Kidney (tissue), 13 donors: ENCODE measurements at regions not wholly inside any gene's neighbourhood (a gene's known extent, or its start where the extent isn't known, plus 50 kb on each side); places are given as distances from the start of the nearest gene placed in this dataset.

ENCODE experiments used
- DNase-seq, 5 donors: peaks; one replicate each; pipeline ENCODE4 v3.0.0-alpha.2; 2013 to 2020
- FAIRE-seq: peaks from 2 replicates; lab custom pipeline; 2012; peaks lifted over from hg19 to GRCh38; lab: Jason Lieb, UNC
- H3K27ac ChIP-seq, 2 donors: one replicate each; pipeline ENCODE4 v1.7.0; 2013; ENCODE audit warnings: low read depth in 2 of 2, low read length in 2 of 2, inconsistent platforms in 1 of 2
- H3K27me3 ChIP-seq: one replicate; pipeline ENCODE4 v1.7.1; 2013; ENCODE audit warnings: low read length, inconsistent platforms; ENCODE audit not compliant: control insufficient read depth, insufficient read depth
- H3K36me3 ChIP-seq, 3 donors: one replicate each; pipeline versions ENCODE4 v1.7.0 to v1.7.1; 2013; ENCODE audit warnings: low read length in 3 of 3, control low read depth in 1 of 3, inconsistent platforms in 1 of 3; ENCODE audit not compliant: insufficient read depth in 3 of 3, control insufficient read depth in 2 of 3
- H3K4me1 ChIP-seq, 3 donors: one replicate each; pipeline versions ENCODE4 v1.7.0 to v1.7.1; 2013; ENCODE audit warnings: low read length in 3 of 3, inconsistent platforms in 1 of 3, low read depth in 1 of 3; ENCODE audit not compliant: control insufficient read depth in 2 of 3, insufficient read depth in 2 of 3
- H3K4me3 ChIP-seq, 3 donors: one replicate each; pipeline versions ENCODE4 v1.7.0 to v1.8.1; 2013; ENCODE audit warnings: low read length in 3 of 3, control low read depth in 1 of 3, inconsistent platforms in 1 of 3
- H3K9ac ChIP-seq, 3 donors: one replicate each; pipeline versions ENCODE4 v1.7.0 to v1.7.1; 2013; ENCODE audit warnings: low read length in 3 of 3, control low read depth in 1 of 3, inconsistent platforms in 1 of 3
- H3K9me3 ChIP-seq, 3 donors: one replicate each; pipeline versions ENCODE4 v1.7.0 to v1.7.1; 2013; ENCODE audit warnings: low read length in 3 of 3, control low read depth in 1 of 3, inconsistent platforms in 1 of 3; ENCODE audit not compliant: control insufficient read depth in 2 of 3, insufficient read depth in 1 of 3
- intact Hi-C: fragments of 100-400 bp; cut with DNase I; formaldehyde crosslinking; loops from one replicate; pipeline ENCODE4 v1.11.1; 2022
- TF ChIP-seq, protein P1 (sequence below): IDR thresholded peaks from 3 replicates; pipeline ENCODE4 v1.5.1; 2012; ENCODE audit warnings: mild to moderate bottlenecking, moderate library complexity, borderline replicate concordance; ENCODE audit not compliant: insufficient read depth; ENCODE audit errors: extremely low read depth
- donor health status: control.
- donor health status: control.
- donor health status: control.
- donor health status: control.
- donor health status: control.
- donor health status: DM: yes; HTN: yes; CAD: no.
- donor health status: Normal renal cell carcinoma (clear cell type).

- Histone ChIP-seq H3K27ac (no peak overlapping the region), H3K36me3 (no peaks in the 10 kb centered on the region), H3K9me3 (no peaks in the 10 kb centered on the region), H3K4me1 (no peaks in the 10 kb centered on the region), H3K4me3 (no peak overlapping the region), H3K27me3 (no peaks in the 10 kb centered on the region), H3K9ac (no peak overlapping the region)
- intact Hi-C loops = no loop called here
- no peak for FAIRE-seq
- DNase-seq = no peak
- TF ChIP-seq, protein P1, sequence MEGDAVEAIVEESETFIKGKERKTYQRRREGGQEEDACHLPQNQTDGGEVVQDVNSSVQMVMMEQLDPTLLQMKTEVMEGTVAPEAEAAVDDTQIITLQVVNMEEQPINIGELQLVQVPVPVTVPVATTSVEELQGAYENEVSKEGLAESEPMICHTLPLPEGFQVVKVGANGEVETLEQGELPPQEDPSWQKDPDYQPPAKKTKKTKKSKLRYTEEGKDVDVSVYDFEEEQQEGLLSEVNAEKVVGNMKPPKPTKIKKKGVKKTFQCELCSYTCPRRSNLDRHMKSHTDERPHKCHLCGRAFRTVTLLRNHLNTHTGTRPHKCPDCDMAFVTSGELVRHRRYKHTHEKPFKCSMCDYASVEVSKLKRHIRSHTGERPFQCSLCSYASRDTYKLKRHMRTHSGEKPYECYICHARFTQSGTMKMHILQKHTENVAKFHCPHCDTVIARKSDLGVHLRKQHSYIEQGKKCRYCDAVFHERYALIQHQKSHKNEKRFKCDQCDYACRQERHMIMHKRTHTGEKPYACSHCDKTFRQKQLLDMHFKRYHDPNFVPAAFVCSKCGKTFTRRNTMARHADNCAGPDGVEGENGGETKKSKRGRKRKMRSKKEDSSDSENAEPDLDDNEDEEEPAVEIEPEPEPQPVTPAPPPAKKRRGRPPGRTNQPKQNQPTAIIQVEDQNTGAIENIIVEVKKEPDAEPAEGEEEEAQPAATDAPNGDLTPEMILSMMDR = no peak
Observed at GRCh38 chr18:78138983-78139496, 840.6 kb upstream of the SALL3 start.

DNA sequence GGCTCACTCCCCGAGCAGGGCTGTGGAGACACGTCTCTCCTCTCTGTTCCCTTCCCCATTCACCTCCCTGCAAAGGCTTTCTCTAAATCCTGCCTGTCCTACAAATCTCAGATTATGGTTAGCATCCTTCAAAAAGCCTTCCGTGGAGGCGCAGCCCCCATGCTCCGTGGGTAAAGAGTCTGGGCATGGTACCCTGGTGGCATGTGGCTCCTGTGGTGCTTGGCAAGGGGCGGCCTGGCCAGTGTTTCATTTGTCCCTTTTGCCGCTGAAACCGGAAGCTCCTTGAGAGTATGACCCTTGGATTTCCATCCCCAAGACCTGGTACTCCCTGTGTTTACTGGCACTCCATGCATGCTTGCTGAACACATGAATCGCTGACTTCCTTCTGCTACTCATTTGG lies 839.3 kb upstream of the SALL3 start:
- Histone ChIP-seq H3K27ac (no peak overlapping the region), H3K4me3 (no peak overlapping the region), H3K4me1 (no peaks in the 10 kb centered on the region), H3K27me3 (no peaks in the 10 kb centered on the region), H3K9ac (no peak overlapping the region), H3K9me3 (no peaks in the 10 kb centered on the region), H3K36me3 (no peaks in the 10 kb centered on the region)
- intact Hi-C loops = no loop called here
- FAIRE-seq (no peak), DNase-seq (no peak)
- TF ChIP-seq, protein P1 = no peak

GRCh38 chr18:78144669-78145068 lies 834.9 kb upstream of the SALL3 start:
- FAIRE-seq (no peak), DNase-seq (peak in 2 of 5 donors; percentile 55 to 61)
- H3K36me3 ChIP-seq = no peaks in the 10 kb centered on the region
- TF ChIP-seq, protein P1 = no peak
- no peaks in the 10 kb centered on the region for H3K4me1 ChIP-seq
- no peaks in the 10 kb centered on the region for H3K27me3 ChIP-seq
- intact Hi-C loops = no loop called here
- no peak overlapping the region for H3K27ac ChIP-seq
- H3K9ac ChIP-seq = no peak overlapping the region
- no peak overlapping the region for H3K4me3 ChIP-seq
- H3K9me3 ChIP-seq = no peaks in the 10 kb centered on the region

GRCh38 chr18:78145096-78145495 lies 834.5 kb upstream of the SALL3 start:
- DNase-seq (no peak), FAIRE-seq (no peak)
- no peaks in the 10 kb centered on the region for H3K36me3 ChIP-seq
- intact Hi-C loops = no loop called here
- H3K4me1 ChIP-seq = no peaks in the 10 kb centered on the region
- no peaks in the 10 kb centered on the region for H3K27me3 ChIP-seq
- H3K27ac ChIP-seq = no peak overlapping the region
- TF ChIP-seq, protein P1 = no peak
- H3K9me3 ChIP-seq = no peaks in the 10 kb centered on the region
- H3K9ac ChIP-seq = no peak overlapping the region
- no peak overlapping the region for H3K4me3 ChIP-seq
